ENCODE measurements at regions not wholly inside any gene's neighbourhood (a gene's known extent, or its start where the extent isn't known, plus 50 kb on each side); places are given as distances from the start of the nearest gene placed in this dataset.

DNA sequence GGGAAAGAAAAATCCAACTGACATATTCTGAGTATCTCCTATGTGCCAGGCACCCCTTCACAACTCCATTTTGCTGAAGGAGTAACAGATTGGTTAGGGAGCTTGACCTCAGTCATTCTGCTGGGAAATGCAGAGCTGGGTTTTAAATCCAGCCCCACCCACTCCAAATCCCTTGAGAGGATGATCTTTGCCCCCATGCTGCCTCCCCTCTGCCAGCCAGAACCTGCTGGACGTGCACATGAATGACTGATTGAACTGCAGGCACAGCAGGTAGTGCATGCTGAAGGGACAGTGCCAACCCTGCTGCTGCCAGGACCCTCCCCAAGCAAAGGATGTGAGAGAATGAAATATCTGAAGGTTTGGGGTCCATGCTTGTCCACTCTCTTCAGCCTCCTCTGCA lies 340.9 kb downstream of the BUD13 start:
- DNase-seq: no peak

DNA sequence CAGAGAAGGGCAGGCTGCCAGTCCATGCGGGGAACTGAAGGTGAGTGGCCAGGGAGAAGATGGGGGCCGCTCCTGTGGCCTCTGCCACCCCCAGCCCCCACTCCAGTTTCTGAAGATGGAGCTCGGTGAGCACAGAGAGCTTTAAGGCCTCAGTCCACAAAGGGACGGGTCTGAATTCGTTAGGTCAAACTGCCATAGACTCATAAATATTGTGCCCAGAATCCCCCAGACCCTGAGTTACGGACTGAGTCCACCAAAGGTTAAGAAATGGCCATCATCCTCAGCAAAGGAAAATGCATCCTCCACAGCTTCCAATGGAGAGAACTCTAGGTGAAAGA lies 344.2 kb downstream of the BUD13 start:
- DNase-seq: no peak

DNA sequence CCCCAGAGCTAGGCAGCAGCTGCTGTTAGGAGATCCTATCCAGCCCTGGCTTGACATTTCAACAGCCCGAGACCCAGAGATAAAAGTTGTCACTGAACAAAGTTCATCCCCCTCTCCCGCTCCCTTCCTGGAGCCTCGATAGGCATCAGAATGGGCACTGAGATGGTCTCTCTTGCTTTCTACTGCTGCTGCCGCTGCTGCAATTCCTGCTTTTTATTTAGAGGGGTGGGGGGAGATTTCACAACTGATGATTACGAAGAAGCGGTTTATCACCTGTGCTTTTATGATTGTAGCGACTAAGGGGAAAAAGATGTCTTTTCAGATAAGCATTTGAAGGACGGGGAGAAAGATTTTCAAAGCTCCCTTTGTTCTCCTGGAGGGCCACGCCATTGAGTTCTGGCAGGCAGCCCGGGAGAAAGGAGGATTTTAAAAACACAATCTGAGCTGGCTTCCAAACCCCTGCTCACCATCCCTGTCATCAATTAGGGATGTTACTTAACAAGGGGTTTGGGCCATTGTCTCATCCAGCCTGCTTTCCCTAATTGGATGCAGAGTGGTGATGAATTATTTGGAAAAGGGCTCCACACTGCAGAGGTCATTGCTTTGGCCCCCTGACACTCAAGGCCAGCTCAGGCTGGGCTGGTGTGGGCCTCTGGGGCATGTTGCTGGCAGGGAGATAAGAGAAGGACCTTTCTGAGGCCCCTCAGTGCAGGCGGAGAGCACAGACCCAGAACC lies 344.7 kb downstream of the BUD13 start:
- no peak for DNase-seq

DNA sequence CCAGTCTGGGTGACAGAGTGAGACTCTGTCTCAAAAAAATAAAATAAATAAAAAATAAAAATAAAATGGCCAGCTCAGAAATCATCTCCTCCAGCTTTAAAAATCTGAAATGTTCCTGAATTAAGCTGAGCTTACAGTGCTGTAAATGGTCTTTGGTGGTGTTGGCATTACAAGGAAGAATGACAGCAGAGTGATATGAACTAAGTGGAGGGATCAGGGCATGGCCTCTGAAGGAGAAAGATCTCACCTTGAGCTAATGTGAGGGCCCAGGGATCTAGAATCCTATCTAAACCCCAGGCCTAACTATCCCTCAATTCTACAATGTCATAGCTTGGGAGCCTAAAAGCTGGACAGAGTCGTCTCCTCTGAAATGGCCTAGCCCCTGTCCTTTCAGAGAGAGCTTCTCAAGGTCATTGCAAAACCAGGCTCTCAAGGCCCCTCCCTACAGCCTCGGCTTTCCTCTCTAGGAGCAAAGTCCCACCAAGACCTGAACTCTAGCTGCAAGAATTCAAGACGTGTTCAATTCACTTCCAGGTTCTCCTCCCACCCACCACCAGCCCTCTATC lies 345.4 kb downstream of the BUD13 start:
- DNase-seq: no peak

DNA sequence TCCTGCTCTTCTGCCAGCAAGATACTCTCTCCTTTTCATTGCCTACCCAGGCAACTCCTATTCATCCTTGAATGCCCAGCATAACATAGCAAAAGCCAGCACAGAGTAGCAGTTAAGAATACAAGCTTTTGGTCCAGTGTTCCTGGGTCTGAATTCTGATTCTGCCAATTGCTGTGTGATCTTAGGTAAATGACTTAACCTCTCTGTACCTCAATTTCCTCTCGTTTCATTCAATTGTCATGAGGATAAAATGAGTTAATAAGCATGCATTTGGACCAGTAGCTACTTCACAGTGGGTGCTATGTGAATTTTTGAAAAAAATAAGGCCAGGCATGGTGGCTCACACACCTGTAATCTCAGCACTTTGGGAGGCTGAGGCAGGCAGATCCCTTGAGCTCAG lies 346.0 kb downstream of the BUD13 start:
- no peak for DNase-seq

DNA sequence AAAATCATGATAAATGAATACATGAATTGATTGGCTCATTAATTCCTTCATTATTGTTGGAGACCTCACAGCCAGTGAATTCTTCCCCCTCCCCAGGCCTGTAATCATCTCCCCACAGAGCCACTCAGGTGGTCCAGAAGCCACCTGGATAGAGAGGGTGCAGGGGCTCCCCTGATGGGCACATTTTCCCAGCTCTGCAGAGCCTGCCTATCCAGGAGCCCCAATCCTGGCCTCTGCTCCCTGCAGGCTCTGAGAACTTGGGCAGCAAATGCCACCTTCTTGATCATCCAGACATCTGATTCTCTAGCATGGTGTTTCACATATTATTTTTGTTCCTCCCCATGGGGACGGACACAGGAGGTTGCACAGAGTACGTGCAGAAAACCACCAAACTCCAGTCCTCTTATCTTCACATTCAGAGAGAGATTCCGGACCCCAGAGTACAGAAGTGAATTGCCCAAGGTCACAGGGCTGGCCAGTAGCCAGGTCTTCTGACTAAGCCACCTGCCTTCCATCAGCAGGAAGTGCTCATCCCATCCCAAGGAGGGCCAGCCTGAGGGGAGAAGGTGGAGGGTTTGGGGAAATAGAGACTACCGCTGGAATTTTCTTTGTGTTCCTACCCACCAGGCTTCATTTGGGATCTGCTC lies 348.0 kb downstream of the BUD13 start:
- DNase-seq: no peak

DNA sequence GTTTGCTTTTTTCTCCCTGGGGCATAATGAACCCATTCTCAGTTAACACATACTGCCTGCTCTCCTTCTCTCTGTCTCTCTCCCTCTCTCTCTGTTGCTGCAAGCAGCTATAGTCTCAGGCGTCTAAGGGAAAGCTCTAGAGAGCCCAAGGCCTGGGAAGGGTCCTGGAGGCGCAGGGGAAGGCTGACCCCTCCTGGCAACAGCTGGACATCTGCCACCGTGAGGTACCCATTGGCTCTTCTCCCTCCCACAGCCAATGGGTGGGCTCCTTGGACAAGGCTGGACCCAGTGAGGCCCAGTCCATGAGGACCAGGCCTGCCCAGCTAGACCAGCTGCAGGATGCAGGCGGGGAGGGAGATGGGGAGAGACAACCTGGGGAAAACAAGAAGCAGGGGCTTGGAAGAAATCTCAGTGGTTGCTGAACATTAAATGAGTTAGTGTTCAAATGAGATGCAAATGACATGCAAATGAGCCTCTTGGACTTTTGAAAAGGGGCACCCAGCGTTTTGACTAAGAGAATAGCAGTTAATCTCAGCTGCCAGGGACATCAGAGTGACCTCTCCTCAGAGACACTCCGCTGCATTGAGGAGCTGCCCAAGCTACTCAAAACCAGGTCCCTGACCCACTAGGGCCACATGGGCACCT lies 349.7 kb downstream of the BUD13 start:
- DNase-seq: no peak

DNA sequence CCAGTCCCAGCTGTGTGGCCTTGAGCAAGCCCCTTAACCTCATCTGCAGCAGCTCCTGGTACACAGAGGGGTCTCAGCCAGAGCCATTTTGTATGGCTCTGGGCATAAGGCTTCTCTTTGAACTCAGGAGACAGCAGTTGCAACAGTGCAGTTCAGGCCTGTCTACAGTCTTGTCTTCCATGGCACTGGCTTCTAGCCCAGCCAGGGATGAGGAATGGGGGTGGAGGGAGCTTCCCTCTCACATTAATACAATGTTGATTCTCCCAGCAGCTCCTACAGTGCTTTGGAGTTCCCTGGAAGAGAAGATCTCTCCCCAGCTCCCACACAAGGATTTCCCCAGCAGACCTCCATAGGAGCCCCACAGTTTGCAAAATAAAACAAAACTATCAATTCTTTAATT lies 350.2 kb downstream of the BUD13 start:
- no peak for DNase-seq

DNA sequence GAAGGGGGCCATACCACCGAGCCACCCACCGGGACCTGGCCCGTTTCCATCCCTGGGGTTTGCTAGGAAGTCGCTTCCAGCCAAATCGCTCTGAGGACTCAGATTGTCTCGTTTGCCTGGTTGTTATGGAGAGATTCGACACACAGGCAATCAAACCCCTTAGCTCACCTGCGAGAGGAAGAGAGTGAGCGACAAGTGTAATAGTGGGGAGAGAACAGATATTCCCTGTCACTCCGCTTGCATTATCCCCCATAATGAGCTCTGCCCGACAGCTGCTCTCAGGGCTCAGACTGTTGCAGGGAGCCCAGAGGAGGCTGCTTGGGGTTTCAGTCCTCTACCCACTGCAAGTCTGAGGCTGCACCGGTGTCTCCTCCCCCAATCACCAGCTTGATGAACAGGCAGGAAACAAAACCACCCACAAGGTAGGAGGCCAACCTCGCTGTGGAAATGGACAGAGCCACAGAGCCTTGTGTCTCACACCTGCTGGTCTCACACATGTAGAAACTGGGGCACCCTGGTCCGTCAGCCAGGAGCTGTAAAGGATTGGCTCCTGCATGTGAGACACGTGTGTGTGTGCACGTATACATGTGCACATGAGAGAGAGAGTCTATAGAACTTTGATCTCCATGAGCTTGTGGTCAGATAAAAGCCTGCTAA lies 351.1 kb downstream of the BUD13 start:
- no peak for DNase-seq

DNA sequence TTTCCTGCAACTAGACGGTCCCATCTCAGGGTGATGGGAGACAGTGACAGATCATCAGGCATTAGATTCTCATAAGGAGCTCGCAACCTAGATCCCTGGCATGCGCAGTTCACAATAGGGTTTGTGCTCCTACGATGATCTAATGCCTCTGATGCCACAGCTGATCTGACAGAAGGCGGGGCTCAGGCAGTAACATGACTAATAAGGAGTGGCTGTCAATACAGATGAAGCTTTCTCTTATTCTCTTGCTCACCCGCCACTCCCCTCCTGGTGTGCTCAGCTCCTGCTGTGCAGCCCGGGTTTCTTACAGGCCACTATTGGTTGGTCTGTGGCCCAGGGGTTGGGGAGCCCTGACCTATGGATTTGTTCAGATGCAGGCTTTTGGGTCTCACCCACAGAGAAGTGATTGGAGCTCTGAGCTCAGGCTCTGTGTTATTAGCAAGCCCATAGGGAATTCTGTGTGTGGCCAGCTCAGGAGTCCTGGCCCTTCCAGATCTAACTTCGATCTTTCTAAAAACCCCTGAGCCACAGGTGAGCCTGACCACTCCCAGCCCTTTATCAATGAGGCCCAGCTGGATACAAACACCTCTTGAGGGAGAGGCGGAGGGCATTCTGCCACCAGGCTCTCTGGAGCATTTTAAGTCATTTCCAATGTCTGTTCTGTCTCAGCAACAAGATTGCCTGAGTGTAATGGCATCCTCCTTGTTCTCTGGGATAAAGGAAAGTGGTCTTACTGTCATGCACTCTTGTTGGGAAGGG lies 351.8 kb downstream of the BUD13 start:
- DNase-seq: no peak

DNA sequence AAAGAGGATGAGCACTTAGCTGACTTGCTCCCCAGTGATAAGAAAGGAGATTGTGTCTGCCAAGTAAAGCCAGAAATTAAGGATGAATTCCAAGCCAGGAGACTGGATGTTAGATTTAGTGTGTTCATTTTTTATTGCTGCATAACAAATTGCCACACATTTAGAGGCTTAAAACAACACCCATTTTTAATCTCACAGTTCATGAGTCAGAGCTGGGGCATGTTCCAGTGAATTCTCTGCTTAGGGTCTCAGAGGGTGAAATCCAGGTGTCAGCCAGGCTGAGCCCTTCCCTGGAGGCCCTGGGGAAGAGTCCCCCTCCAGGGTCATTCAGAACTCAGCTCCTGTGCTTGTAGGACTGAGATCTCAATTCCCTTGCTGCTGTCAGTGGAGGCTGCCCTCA lies 352.8 kb downstream of the BUD13 start:
- DNase-seq: no peak

DNA sequence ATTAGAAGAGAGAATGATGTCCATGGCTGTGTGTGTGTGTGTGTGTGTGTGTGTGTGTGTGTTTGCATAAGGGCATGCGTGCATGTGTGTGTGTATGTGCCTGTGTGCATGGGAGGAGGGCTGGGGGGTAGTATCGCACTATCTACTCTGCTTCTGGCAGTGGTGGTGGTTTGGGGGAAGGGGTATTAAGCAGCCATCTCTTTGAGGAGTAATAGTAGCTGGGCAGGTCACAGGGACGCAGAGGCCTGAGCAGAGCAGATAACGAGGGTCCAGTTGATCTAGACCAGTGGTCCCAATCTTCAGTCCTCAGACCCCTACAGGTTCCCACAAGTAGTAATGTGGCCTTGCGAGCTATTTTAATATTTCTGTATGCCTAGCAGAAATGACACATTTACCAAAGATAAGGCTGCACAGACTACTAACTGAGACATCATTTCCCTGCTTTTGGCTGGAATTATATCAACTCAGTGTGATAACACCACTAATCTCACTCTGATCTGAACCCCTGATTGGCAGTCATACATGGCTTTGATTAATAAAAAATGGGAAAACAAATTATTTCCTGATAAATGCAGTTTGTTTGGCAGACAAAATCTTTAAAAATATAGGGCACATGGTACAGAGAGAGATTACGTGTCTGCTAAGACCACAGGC lies 354.3 kb downstream of the BUD13 start:
- DNase-seq: no peak

DNA sequence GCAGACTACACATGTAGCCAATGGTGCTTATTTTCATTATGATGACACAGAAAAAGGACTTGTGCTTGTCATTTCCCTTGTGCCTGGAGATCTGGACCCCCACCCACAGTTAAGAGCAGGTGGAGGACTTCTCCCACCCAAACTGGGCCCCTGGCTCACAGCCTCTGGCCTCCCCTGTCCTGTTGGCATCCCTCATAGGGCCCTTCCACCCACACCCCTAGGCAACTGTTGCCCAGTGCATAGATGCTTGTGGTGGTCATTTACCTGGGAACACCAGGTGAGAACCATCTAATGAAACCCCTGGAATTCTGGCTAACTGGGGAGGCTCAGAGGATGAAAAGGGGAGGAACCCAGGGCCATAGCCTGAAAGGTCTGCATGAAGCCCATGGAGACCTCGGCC lies 355.9 kb downstream of the BUD13 start:
- DNase-seq: no peak

DNA sequence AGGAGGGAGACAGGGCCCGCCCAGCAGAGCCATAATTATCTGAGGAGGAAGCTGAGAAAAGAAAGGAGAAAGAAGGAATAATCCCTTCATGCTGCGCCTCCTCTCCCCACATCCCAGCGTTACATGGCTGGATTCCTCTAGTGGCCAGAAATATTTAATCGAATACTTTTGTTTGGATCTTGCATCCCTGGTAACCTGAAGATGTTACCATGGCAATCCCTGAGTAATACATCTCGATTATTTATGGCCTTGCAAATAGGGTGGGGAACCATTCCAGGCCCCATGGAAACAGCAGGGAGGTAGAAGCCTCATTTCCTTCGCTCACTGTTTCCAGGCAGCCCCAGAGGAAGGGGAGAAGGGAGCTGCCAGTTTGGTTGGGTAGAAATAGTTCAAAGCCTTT lies 357.7 kb downstream of the BUD13 start:
- DNase-seq: no peak

DNA sequence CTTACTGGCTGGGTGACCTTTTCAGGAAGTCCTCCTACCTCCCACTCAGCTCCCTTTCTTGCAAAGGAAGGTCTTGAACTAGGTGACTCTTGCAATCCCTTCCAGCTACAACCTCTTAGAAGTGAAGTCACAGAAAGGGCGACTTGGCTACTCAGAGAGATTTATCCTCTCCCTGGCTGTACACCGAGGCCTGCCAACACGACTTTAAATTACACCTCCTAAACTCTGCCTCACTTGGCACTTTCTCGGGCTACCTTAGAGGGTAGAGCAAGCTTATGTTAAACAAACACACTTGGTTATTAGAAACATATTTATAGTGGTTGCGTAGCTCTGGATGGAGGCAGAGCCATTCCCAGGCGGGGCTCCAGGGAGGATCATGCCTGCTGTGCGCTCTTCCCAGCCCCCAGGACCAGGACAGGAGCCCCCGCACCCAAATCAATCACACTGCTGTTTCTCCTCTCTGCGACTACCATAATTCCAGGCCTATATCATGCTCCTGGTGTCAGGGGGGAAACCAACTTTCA lies 358.4 kb downstream of the BUD13 start:
- DNase-seq: no peak

DNA sequence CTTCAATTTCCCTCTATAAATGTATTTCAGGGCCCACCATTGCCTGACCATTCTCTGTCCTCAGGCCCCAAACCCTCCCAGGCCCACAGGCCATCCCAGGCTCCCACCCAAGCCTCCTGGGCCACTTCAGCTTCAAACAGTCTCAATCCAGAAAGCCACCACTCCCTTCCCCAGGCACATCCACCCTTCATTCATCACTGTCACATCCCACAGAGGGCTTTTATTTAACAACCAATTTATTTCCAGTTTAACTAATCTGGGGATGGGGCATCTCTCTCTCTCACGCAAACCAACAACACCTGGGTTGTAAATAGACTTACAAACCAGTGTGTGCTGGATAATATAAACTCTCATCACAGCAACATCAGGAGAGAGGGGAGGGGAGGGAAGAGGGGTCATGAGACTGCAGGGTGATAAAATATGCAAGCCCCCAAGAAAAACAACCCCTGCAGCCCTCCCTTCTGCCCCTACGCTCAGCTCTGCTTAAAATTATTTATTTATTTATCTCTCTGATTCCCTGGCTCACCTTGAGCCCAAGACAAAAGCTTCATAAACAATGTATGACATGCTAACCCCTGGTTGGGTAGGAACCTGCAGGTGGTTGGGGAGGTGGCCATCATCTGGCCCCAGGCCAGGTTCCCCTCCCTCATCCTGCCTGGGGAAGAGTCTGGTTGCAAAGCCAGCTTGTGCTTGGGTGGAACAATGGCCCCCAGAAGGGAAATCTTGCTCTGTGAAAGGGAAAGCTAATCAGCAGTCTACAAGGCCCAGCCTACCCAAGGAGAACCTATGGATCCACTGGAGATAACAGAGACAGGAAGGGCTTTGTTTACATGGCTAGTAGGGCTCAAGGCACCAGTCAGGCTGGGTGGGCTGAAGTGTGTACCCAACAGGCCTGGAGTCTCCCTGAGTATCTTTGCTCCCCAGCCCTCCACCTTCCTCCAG lies 359.2 kb downstream of the BUD13 start:
- DNase-seq: no peak

DNA sequence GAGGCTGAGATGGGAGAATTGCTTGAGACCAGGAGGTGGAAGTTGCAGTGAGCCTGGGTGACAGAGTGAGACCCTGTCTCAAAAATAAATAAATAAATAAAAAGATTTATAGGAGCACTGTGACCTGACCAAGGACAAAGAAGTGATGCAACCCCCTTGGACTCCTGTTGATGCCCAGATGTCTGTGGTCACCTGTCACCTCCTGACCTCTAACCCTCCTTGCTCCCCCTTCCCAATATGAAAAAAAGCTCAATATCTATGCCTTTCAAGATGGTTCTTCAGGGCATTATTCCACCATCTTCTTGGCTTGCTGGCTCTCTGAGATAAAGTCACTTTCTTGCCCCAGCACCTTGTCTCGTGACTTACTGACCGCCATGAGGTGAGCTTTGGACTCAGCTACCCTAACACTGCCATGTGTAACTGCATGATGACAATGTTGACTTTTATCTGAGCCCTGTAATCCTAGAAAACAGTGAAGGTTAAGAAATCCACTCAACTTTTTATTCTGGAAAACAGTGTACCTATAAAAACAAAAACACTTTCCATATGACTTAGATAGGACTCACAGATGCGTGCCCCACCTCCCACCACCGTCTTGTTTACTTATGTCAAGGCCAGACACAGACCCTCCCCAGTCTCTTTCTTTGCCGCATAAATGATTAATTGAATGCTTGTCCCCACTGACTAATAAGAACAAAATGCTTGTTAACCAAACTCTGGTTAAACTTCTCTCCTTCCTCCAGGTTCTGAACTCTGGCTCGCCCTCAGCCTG lies 360.5 kb downstream of the BUD13 start:
- no peak for DNase-seq

DNA sequence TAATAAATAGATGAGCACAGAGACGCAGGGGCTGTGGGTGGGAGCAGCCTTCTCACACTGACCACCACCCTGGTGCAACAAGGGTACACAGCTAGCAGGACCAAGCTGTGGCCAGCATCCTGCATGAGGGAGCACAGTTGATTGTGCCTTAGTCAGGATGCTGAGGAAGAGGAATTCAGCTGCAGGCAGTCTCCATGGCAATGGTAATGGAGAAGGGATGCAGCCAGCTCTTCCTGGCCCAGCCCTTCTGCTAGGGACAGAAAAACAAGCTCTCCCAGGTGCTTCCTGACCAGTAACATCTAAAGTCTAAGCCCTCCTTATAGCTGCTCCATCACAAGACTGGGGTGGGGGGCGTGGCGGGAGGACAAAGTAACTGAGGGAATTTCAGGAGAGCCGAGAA lies 363.5 kb downstream of the BUD13 start:
- DNase-seq: no peak

DNA sequence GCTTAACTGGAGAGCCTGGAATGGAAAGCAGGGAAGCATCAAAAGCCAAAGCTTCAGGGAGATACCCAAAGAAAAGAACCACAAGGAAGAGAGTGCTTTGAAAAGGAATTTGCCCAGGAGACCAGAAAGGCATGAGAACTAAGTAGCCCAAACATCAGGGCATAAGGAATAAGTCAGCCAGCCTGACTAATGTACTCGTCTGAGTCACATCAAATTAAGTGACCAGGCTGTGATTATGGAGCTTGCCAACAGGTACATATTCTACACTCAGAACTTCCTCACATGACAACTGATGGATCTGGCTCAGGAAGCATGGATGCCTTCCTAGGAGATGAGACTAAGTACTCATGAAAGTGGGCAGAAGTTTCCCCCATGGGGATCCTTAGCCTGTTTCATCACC lies 366.7 kb downstream of the BUD13 start:
- no peak for DNase-seq

DNA sequence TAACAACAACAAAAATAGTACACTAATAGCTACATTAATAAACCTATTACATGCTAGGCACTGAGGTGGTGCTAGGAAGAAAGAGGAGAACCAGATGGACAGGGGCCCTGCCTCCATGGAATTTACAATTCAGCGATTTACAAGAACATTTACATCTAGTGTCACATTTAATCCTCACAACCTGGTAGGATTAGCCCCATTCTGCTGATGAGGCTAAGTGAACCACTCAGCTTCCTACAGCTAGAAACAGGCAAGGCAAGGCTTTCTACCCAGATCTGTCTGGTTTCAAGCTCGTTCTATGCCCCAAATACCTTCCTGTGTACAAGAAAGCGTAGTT lies 368.4 kb downstream of the BUD13 start:
- no peak for DNase-seq
